H54 (cell line): ENCODE measurements at regions not wholly inside any gene's neighbourhood (a gene's known extent, or its start where the extent isn't known, plus 50 kb on each side); places are given as distances from the start of the nearest gene placed in this dataset.

Experiments used
- DNase-seq: peaks from one replicate; pipeline ENCODE4 v3.0.0; 2011; ENCODE audit warnings: low spot score, mixed read lengths; ENCODE audit not compliant: insufficient read length
- FAIRE-seq: peaks from 3 replicates; lab custom pipeline; 2011; peaks lifted over from hg19 to GRCh38; lab: Jason Lieb, UNC
- POLR2A ChIP-seq: IDR thresholded peaks from 2 replicates; pipeline ENCODE4 v1.6.1; 2011; ENCODE audit warnings: low read depth, mild to moderate bottlenecking, low read length

GRCh38 chr3:174424656-174425055, 434.5 kb upstream of the NAALADL2 start:
- no peak for TF ChIP-seq POLR2A
- DNase-seq (no peak), FAIRE-seq (no peak)

- DNase-seq (no peak), FAIRE-seq (no peak)
- TF ChIP-seq POLR2A = no peak
These were observed 433.7 kb upstream of the NAALADL2 start for GRCh38 chr3:174425422-174425821.

DNA sequence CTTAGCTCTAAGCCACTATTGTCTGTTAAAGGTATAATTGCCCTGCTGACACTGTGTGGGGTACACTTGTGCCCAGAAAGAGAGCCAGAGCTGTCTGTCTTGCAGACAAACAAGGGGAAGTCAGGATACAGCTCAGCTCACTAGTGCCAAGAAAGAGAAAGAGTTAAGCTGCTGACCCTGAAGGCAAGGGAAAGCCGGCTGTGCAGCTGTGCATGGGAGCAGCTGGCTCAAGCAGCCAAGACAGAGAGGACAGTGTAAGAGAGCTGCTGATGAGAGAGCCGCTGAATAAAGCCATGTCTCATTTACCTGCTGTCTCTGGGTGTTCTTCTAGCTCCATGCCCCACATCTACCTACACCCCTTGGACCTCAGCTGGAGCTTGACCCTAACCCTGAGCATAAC, 428.1 kb upstream of the NAALADL2 start:
- FAIRE-seq = no peak
- no peak for TF ChIP-seq POLR2A
- no peak for DNase-seq

GRCh38 chr3:174431717-174432116, 427.4 kb upstream of the NAALADL2 start:
- no peak for TF ChIP-seq POLR2A
- FAIRE-seq (no peak), DNase-seq (no peak)

- DNase-seq = no peak
- TF ChIP-seq POLR2A = no peak
- FAIRE-seq = peak; percentile 41
These were observed 422.8 kb upstream of the NAALADL2 start for GRCh38 chr3:174436367-174436766.

GRCh38 chr3:174438501-174439145, 420.5 kb upstream of the NAALADL2 start:
- FAIRE-seq (peak; percentile 50), DNase-seq (no peak)
- TF ChIP-seq POLR2A = no peak

DNA sequence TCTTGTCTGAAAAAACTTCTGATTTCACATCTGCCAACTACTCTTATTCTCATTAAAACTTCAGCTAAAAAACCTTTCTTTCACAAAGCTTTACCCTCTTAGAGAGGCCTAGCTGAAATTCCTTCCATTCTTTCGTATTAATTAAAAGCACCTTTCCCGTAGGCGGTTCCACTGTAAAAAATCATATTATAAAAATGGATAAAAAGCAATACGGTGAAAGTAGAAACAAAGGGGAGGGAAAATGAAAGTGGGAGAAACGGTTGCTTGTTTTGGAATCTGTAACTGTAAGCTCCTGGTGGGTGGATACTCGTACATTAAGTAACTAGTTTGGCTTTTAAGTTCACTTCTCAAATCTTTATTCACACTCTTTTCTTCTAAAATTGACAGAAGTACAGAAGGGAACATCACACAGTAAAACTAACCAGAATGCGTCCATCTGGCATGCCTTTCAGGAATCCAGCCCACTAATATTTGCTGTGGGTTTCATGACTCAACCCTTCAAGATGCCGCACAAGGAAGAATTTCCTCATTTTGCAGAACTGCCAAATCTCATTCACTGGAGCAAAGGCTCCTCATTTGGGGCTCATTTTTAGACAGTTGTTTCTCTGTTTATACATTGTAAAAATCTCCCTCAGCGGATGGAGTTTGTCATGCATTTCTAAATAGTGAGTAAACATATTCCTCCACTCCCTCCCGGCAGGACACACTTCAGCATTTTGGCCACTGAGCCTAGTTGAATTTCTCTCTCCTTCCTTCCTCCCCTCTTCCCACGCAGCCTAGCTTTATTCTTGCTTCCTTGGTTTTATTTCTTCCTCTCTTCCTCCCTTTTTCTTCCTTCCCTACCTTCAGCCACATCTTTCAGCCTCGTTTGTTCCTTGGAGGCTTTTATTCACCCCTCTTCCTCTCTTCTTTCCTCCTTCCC, 419.5 kb upstream of the NAALADL2 start:
- FAIRE-seq = peak; percentile 95

GRCh38 chr3:174440253-174440701, 418.9 kb upstream of the NAALADL2 start:
- DNase-seq (no peak), FAIRE-seq (no peak)
- TF ChIP-seq POLR2A = no peak

More for the DNA sequence above, 419.5 kb upstream of the NAALADL2 start:
- no peak for TF ChIP-seq POLR2A
- DNase-seq = peak; percentile 4

DNA sequence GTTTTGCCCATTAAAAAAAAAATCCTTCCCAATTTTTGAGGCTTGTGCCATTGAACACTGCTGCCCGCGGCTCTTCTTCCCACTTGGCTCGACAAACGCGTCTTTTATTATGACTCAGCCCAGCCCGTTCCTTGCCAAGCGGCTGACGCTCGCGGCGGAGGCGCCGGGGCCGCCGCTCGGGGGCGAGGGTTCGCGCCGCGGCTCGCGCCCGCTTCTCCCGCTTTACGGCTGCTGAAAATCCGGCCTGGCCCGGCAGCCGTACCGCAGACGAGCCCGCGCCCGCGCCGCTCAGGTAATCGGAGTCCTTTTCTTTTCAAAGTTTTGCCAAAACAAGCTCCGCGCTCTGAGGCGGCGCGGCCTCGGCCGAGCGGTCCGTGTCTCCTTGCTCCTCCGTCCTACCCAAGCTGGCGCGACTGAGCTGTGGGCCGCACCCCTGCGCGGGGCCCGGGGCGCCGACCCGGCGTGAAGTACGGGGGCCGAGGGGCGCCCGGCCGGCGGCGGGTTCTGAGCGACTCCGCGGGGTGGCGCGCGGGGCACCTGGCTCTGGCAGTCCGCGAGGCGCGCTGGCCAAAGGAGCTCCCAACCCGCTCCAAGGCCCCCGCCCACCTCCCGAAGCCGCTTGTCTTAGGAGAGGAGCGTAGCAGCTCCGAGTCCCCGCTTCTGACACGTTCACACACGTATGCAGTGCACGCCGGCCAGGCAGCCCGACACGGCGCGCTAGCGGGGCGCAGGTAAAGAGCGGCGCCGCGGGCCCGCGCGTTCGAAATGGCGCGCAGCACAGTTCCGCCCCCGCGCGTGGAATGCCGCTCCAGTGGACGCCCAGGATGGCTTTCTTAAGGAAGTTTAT, 418.2 kb upstream of the NAALADL2 start:
- TF ChIP-seq POLR2A = peak; percentile 25; the same call in 1 of the 2 replicates
- DNase-seq = peak; percentile 50
- FAIRE-seq = peak; percentile 48

GRCh38 chr3:174441588-174442301, 417.4 kb upstream of the NAALADL2 start:
- FAIRE-seq = peak; percentile 84
- DNase-seq = no peak
- TF ChIP-seq POLR2A = no peak

GRCh38 chr3:174442302-174442682, 416.8 kb upstream of the NAALADL2 start:
- TF ChIP-seq POLR2A = no peak
- FAIRE-seq (no peak), DNase-seq (no peak)

DNA sequence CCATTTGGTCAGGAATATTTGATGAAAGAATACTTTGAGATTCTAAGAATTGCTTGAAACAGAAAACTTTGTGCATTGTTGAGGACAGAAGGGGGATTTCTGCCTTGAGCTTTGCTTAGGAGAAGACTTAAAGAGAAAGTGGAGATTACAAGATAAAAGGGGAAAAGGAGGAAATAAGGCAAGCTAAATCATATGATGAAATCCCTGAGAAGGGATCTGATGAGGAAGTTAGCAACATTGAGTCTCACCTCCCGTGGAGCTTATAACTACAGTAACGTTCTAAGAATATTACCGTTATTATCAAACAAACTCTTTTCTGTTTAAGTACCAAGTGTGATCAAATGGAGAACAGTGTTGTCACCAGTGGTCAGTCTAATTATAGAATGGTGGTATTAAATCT, 414.7 kb upstream of the NAALADL2 start:
- FAIRE-seq (no peak), DNase-seq (no peak)
- TF ChIP-seq POLR2A = no peak

- no peak for FAIRE-seq
- TF ChIP-seq POLR2A = no peak
- no peak for DNase-seq
These were observed 401.4 kb upstream of the NAALADL2 start for GRCh38 chr3:174457758-174458157.
